RWPE2 (cell line): ENCODE measurements at regions not wholly inside any gene's neighbourhood (a gene's known extent, or its start where the extent isn't known, plus 50 kb on each side); places are given as distances from the start of the nearest gene placed in this dataset.
"Not testable (repeated sequence)": the region's sequence is repeated elsewhere in the genome, so short reads cannot be mapped to it uniquely, and the experiment has no call there.

Experiments
- ATAC-seq: fragments of 200-7000 bp; cut with Tn5 transposase; 3 replicates; pipeline ENCODE4 v1.9.1; 2021; ENCODE audit warnings: low read depth
- DNase-seq: peaks from one replicate; pipeline ENCODE4 v3.0.0-alpha.2; 2020; ENCODE audit warnings: low spot score
- H3K27ac ChIP-seq: fragments of 450-650 bp; 2 replicates; pipeline ENCODE4 v1.5.1; 2017; ENCODE audit warnings: mild to moderate bottlenecking; ENCODE audit not compliant: poor library complexity, severe bottlenecking
- H3K27me3 ChIP-seq: fragments of 250-450 bp; sonication (Bioruptor Pico); 2 replicates; pipeline ENCODE4 v1.5.1; 2021; ENCODE audit warnings: mild to moderate bottlenecking, moderate library complexity; ENCODE audit not compliant: insufficient read depth, poor library complexity, severe bottlenecking
- H3K36me3 ChIP-seq: fragments of 250-450 bp; sonication (Bioruptor Pico); 2 replicates; pipeline ENCODE4 v1.5.1; 2020; ENCODE audit warnings: low read depth, mild to moderate bottlenecking, moderate library complexity
- H3K4me1 ChIP-seq: fragments of 250-450 bp; sonication (Bioruptor Pico); 2 replicates; pipeline ENCODE4 v1.5.1; 2021; ENCODE audit warnings: mild to moderate bottlenecking, moderate library complexity; ENCODE audit not compliant: insufficient read depth, poor library complexity, severe bottlenecking
- H3K4me3 ChIP-seq: fragments of 250-450 bp; sonication (Bioruptor Pico); 2 replicates; pipeline ENCODE4 v1.5.1; 2021; ENCODE audit warnings: mild to moderate bottlenecking, moderate library complexity; ENCODE audit not compliant: severe bottlenecking
- H3K9me3 ChIP-seq: fragments of 250-450 bp; sonication (Bioruptor Pico); 2 replicates; pipeline ENCODE4 v1.5.1; 2021; ENCODE audit warnings: mild to moderate bottlenecking, moderate library complexity; ENCODE audit not compliant: severe bottlenecking
- TF ChIP-seq, protein P1 (sequence below): fragments of 450-650 bp; IDR thresholded peaks from one replicate; pipeline ENCODE4 v1.5.1; 2017; ENCODE audit warnings: mild to moderate bottlenecking, moderate library complexity; ENCODE audit not compliant: poor library complexity, severe bottlenecking

DNA sequence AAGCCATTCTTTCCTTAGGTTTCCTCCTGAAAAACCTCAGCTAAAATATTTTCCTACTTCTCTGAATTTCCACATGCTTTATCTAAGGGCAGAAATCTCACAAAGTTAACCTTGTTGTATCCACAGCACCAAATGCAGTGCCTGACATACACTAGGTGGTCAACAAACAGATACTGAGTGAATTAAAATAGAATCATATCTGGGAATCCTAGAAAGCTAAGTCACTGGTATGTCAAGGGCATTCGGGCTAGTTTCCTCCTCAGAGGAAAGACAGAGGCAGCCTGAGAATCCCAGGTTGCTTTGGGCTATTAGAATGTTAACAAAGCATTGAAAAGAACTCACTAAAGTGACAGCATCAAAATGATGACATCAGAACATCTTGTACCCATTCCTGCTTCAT lies 132.7 kb upstream of the F13A1 start:
- Histone ChIP-seq H3K9me3 (no peaks in the 10 kb centered on the region), H3K4me3 (no peak overlapping the region), H3K4me1 (peaks cover 8% of the 10 kb centered on the region), H3K36me3 (no peaks in the 10 kb centered on the region), H3K27me3 (no peaks in the 10 kb centered on the region), H3K27ac (no peak overlapping the region)
- DNase-seq (no peak), ATAC-seq (no peak)
- TF ChIP-seq, protein P1, sequence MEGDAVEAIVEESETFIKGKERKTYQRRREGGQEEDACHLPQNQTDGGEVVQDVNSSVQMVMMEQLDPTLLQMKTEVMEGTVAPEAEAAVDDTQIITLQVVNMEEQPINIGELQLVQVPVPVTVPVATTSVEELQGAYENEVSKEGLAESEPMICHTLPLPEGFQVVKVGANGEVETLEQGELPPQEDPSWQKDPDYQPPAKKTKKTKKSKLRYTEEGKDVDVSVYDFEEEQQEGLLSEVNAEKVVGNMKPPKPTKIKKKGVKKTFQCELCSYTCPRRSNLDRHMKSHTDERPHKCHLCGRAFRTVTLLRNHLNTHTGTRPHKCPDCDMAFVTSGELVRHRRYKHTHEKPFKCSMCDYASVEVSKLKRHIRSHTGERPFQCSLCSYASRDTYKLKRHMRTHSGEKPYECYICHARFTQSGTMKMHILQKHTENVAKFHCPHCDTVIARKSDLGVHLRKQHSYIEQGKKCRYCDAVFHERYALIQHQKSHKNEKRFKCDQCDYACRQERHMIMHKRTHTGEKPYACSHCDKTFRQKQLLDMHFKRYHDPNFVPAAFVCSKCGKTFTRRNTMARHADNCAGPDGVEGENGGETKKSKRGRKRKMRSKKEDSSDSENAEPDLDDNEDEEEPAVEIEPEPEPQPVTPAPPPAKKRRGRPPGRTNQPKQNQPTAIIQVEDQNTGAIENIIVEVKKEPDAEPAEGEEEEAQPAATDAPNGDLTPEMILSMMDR, result no peak

DNA sequence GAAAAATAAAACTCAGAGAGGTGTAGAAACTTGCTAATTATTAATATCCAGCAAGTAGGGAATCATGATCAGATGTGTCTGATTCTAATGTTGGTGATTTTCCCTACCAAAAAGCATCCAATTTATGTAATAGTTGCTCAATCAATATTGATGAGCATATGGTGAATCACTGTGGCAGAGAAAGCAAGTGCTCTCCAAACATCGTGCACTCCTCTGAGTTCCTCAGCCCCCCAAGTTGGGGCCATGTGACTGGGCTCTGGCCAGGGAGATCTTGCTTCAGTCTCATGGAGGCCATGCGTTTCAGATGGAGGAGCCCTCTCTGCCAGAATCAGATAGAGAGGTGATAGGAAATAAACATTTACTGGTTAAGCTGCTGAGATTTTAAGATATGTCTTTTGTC lies 133.2 kb upstream of the LY86 start:
- no peaks in the 10 kb centered on the region for H3K9me3 ChIP-seq
- no peaks in the 10 kb centered on the region for H3K36me3 ChIP-seq
- H3K27ac ChIP-seq, result no peak overlapping the region
- H3K4me1 ChIP-seq, result peaks cover 11% of the 10 kb centered on the region
- no peaks in the 10 kb centered on the region for H3K27me3 ChIP-seq
- TF ChIP-seq, protein P1, result no peak
- no peak for DNase-seq
- ATAC-seq, result no peak; the same call in 2 of the 3 replicates
- H3K4me3 ChIP-seq, result no peak overlapping the region

DNA sequence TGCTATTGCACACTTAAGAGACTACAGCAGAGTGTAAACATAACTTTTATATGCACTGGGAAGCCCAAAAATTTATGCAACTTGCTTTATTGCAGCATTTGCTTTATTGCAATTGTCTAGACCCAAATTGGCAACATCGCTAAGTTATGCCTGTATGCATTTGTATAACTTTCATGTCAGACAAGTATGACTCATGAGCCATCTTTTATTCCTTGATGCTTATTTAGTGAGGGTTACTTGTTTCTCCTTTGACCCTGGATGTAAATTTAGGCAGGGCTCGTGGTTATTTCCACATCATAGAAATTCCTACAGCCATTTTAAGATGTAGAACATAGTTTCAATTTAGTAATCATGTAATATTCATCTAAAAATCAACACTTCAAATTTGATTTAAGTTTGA lies 130.3 kb upstream of the LY86 start:
- H3K9me3 ChIP-seq, result no peaks in the 10 kb centered on the region
- H3K27me3 ChIP-seq, result no peaks in the 10 kb centered on the region
- TF ChIP-seq, protein P1, result no peak
- peak; percentile 66; the same call in 2 of the 3 replicates for ATAC-seq
- no peaks in the 10 kb centered on the region for H3K36me3 ChIP-seq
- no peak overlapping the region for H3K27ac ChIP-seq
- DNase-seq, result no peak
- H3K4me1 ChIP-seq, result peaks cover 12% of the 10 kb centered on the region
- no peak overlapping the region for H3K4me3 ChIP-seq

DNA sequence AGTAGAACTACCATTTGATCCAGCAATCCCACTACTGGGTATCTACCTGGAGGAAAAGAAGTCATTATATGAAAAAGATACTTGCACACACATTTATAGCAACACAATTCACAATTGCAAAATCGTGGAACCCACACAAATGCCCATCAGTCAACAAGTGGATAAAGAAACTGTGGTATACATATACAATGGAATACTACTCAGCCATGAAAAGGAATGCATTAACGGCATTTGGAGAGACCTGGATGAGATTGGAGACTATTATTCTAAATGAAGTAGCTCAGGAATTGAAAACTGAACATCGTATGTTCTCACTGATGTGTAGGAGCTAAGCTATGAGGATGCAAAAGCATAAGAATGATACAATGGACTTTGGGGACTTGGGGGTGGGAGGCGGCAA lies 128.6 kb upstream of the LY86 start:
- H3K4me1 ChIP-seq, result peaks cover 12% of the 10 kb centered on the region
- not testable (repeated sequence) for H3K9me3 ChIP-seq, ATAC-seq, H3K4me3 ChIP-seq, H3K27ac ChIP-seq, DNase-seq, H3K36me3 ChIP-seq, H3K27me3 ChIP-seq

DNA sequence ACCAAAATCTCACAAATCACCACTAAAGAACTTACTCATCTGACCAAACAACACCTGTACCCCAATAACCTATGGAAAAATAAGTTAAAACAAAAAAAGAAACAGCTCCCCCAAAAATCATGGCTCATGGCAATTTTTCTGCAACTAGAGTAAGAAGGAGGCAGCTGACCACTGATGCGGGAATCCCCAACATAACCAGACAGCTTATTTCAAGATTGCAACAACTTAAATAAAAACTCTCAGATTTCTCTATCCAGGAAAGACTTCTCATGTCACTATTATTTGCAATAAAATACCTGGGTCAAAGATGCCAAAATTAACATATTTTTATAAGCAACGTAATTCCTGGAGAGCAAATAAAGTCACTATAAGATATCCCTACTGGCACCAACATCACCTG lies 128.1 kb upstream of the LY86 start:
- DNase-seq, result no peak
- no peak for ATAC-seq
- H3K27ac ChIP-seq, result no peak overlapping the region

More for the DNA sequence above, 128.1 kb upstream of the LY86 start:
- H3K27me3 ChIP-seq, result no peaks in the 10 kb centered on the region
- TF ChIP-seq, protein P1, result no peak
- H3K36me3 ChIP-seq, result no peaks in the 10 kb centered on the region
- no peaks in the 10 kb centered on the region for H3K9me3 ChIP-seq
- H3K4me1 ChIP-seq, result peaks cover 8% of the 10 kb centered on the region
- H3K4me3 ChIP-seq, result no peak overlapping the region
